ENCODE measurements at regions not wholly inside any gene's neighbourhood (a gene's known extent, or its start where the extent isn't known, plus 50 kb on each side); places are given as distances from the start of the nearest gene placed in this dataset.

GRCh38 chr13:33426131-33426530 lies 140.6 kb upstream of the STARD13 start:
- Histone ChIP-seq H3K9me3 (replicated peaks) (peaks cover 10% of the 10 kb centered on the region), H3K4me3 (no peak overlapping the region), H3K27ac (replicated peaks) (no peak overlapping the region), H3K4me1 (no peaks in the 10 kb centered on the region), H3K36me3 (no peaks in the 10 kb centered on the region), H3K27me3 (ENCODE audit: low read depth) (no peaks in the 10 kb centered on the region)
- DNase-seq, result no peak
- TF ChIP-seq CTCF (IDR thresholded peaks at IDR 0.05; ENCODE audit: borderline replicate concordance), result no peak
- intact Hi-C loops (cut with micrococcal nuclease), result no loop called here

GRCh38 chr13:33433316-33433715 lies 147.8 kb upstream of the STARD13 start:
- no peak overlapping the region for H3K4me3 ChIP-seq
- no peaks in the 10 kb centered on the region for H3K27me3 ChIP-seq (ENCODE audit: low read depth)
- H3K36me3 ChIP-seq, result no peaks in the 10 kb centered on the region
- intact Hi-C loops (cut with micrococcal nuclease), result no loop called here
- TF ChIP-seq CTCF (IDR thresholded peaks at IDR 0.05; ENCODE audit: borderline replicate concordance), result no peak
- peaks cover 4% of the 10 kb centered on the region for H3K9me3 ChIP-seq (replicated peaks)
- no peak overlapping the region for H3K27ac ChIP-seq (replicated peaks)
- no peaks in the 10 kb centered on the region for H3K4me1 ChIP-seq
- DNase-seq, result no peak

GRCh38 chr13:33434676-33435075 lies 149.1 kb upstream of the STARD13 start:
- Histone ChIP-seq H3K4me1 (no peaks in the 10 kb centered on the region), H3K4me3 (no peak overlapping the region), H3K27me3 (ENCODE audit: low read depth) (no peaks in the 10 kb centered on the region), H3K9me3 (replicated peaks) (no peaks in the 10 kb centered on the region), H3K27ac (replicated peaks) (no peak overlapping the region), H3K36me3 (no peaks in the 10 kb centered on the region)
- intact Hi-C loops (cut with micrococcal nuclease), result no loop called here
- TF ChIP-seq CTCF (IDR thresholded peaks at IDR 0.05; ENCODE audit: borderline replicate concordance), result no peak
- DNase-seq, result no peak

- no peaks in the 10 kb centered on the region for H3K27me3 ChIP-seq (ENCODE audit: low read depth)
- H3K4me1 ChIP-seq, result no peaks in the 10 kb centered on the region
- no peak for TF ChIP-seq CTCF (IDR thresholded peaks at IDR 0.05; ENCODE audit: borderline replicate concordance)
- no peak for DNase-seq
- H3K4me3 ChIP-seq, result no peak overlapping the region
- no peak overlapping the region for H3K27ac ChIP-seq (replicated peaks)
- H3K36me3 ChIP-seq, result no peaks in the 10 kb centered on the region
- intact Hi-C loops (cut with micrococcal nuclease), result no loop called here
- no peaks in the 10 kb centered on the region for H3K9me3 ChIP-seq (replicated peaks)
Observed at GRCh38 chr13:33435207-33435606, 149.7 kb upstream of the STARD13 start.

- intact Hi-C loops (cut with micrococcal nuclease), result no loop called here
- H3K9me3 ChIP-seq (replicated peaks), result no peaks in the 10 kb centered on the region
Observed at GRCh38 chr13:33438918-33439317, 153.4 kb upstream of the STARD13 start.

More at GRCh38 chr13:33438918-33439317, 153.4 kb upstream of the STARD13 start:
- no peak overlapping the region for H3K27ac ChIP-seq (replicated peaks)
- DNase-seq, result no peak
- H3K4me3 ChIP-seq, result no peak overlapping the region
- no peaks in the 10 kb centered on the region for H3K27me3 ChIP-seq (ENCODE audit: low read depth)
- H3K36me3 ChIP-seq, result no peaks in the 10 kb centered on the region
- H3K4me1 ChIP-seq, result no peaks in the 10 kb centered on the region
- no peak for TF ChIP-seq CTCF (IDR thresholded peaks at IDR 0.05; ENCODE audit: borderline replicate concordance)
